ENCODE measurements at regions not wholly inside any gene's neighbourhood (a gene's known extent, or its start where the extent isn't known, plus 50 kb on each side); places are given as distances from the start of the nearest gene placed in this dataset.
A peak's percentile ranks its signal among the peaks of the same experiment; 100 is the strongest.
"Not testable (repeated sequence)": the region's sequence is repeated elsewhere in the genome, so short reads cannot be mapped to it uniquely, and the experiment has no call there.

GRCh38 chr9:89685698-89686097 lies 80.9 kb downstream of the GADD45G start:
- Mint-ChIP-seq H3K27ac (ENCODE audit: unreplicated experiment) (peak overlapping the region; percentile 52), H3K36me3 (ENCODE audit: unreplicated experiment) (no peaks in the 10 kb centered on the region), H3K27me3 (ENCODE audit: unreplicated experiment) (no peaks in the 10 kb centered on the region), H3K4me3 (ENCODE audit: unreplicated experiment) (peak overlapping the region; percentile 49), H3K9me3 (ENCODE audit: unreplicated experiment) (peaks cover 3% of the 10 kb centered on the region), H3K4me1 (ENCODE audit: low read depth, unreplicated experiment) (peaks cover 28% of the 10 kb centered on the region)
- no peak for TF ChIP-seq CTCF (IDR thresholded peaks at IDR 0.05; ENCODE audit: partially characterized antibody, unreplicated experiment)
- DNase-seq, result no peak

GRCh38 chr9:89686126-89686525 lies 81.3 kb downstream of the GADD45G start:
- peaks cover 28% of the 10 kb centered on the region for H3K4me1 Mint-ChIP-seq (ENCODE audit: low read depth, unreplicated experiment)
- H3K9me3 Mint-ChIP-seq (ENCODE audit: unreplicated experiment), result peaks cover 3% of the 10 kb centered on the region
- peak overlapping the region; percentile 35 for H3K27ac Mint-ChIP-seq (ENCODE audit: unreplicated experiment)
- no peaks in the 10 kb centered on the region for H3K27me3 Mint-ChIP-seq (ENCODE audit: unreplicated experiment)
- H3K4me3 Mint-ChIP-seq (ENCODE audit: unreplicated experiment), result peak overlapping the region; percentile 28
- DNase-seq, result no peak
- H3K36me3 Mint-ChIP-seq (ENCODE audit: unreplicated experiment), result no peaks in the 10 kb centered on the region
- TF ChIP-seq CTCF (IDR thresholded peaks at IDR 0.05; ENCODE audit: partially characterized antibody, unreplicated experiment), result no peak

- no peak overlapping the region for H3K27ac Mint-ChIP-seq (ENCODE audit: unreplicated experiment)
- H3K36me3 Mint-ChIP-seq (ENCODE audit: unreplicated experiment), result no peaks in the 10 kb centered on the region
- H3K9me3 Mint-ChIP-seq (ENCODE audit: unreplicated experiment), result peaks cover 3% of the 10 kb centered on the region
- DNase-seq, result no peak
- peaks cover 28% of the 10 kb centered on the region for H3K4me1 Mint-ChIP-seq (ENCODE audit: low read depth, unreplicated experiment)
- H3K27me3 Mint-ChIP-seq (ENCODE audit: unreplicated experiment), result no peaks in the 10 kb centered on the region
- no peak for TF ChIP-seq CTCF (IDR thresholded peaks at IDR 0.05; ENCODE audit: partially characterized antibody, unreplicated experiment)
- peak overlapping the region; percentile 28 for H3K4me3 Mint-ChIP-seq (ENCODE audit: unreplicated experiment)
Measured at GRCh38 chr9:89686621-89687020, 81.8 kb downstream of the GADD45G start.

- Mint-ChIP-seq H3K4me1 (ENCODE audit: low read depth, unreplicated experiment) (peaks cover 28% of the 10 kb centered on the region), H3K27ac (ENCODE audit: unreplicated experiment) (peak overlapping the region; percentile 48)
- TF ChIP-seq CTCF (IDR thresholded peaks at IDR 0.05; ENCODE audit: partially characterized antibody, unreplicated experiment), result no peak
Measured at GRCh38 chr9:89687188-89687587, 82.4 kb downstream of the GADD45G start.

GRCh38 chr9:89687848-89688247 lies 83.0 kb downstream of the GADD45G start:
- H3K9me3 Mint-ChIP-seq (ENCODE audit: unreplicated experiment), result peaks cover 3% of the 10 kb centered on the region
- peaks cover 28% of the 10 kb centered on the region for H3K4me1 Mint-ChIP-seq (ENCODE audit: low read depth, unreplicated experiment)
- no peak for TF ChIP-seq CTCF (IDR thresholded peaks at IDR 0.05; ENCODE audit: partially characterized antibody, unreplicated experiment)
- DNase-seq, result no peak
- H3K36me3 Mint-ChIP-seq (ENCODE audit: unreplicated experiment), result no peaks in the 10 kb centered on the region
- H3K4me3 Mint-ChIP-seq (ENCODE audit: unreplicated experiment), result no peak overlapping the region
- no peaks in the 10 kb centered on the region for H3K27me3 Mint-ChIP-seq (ENCODE audit: unreplicated experiment)
- H3K27ac Mint-ChIP-seq (ENCODE audit: unreplicated experiment), result no peak overlapping the region

More at GRCh38 chr9:89687188-89687587, 82.4 kb downstream of the GADD45G start:
- Mint-ChIP-seq H3K4me3 (ENCODE audit: unreplicated experiment) (peak overlapping the region; percentile 15), H3K9me3 (ENCODE audit: unreplicated experiment) (peaks cover 3% of the 10 kb centered on the region), H3K27me3 (ENCODE audit: unreplicated experiment) (no peaks in the 10 kb centered on the region), H3K36me3 (ENCODE audit: unreplicated experiment) (no peaks in the 10 kb centered on the region)
- DNase-seq, result no peak

- not testable (repeated sequence) for H3K27me3 Mint-ChIP-seq (ENCODE audit: unreplicated experiment); H3K4me3 Mint-ChIP-seq (ENCODE audit: unreplicated experiment); DNase-seq
Measured at GRCh38 chr9:89689321-89689720, 84.5 kb downstream of the GADD45G start.

More at GRCh38 chr9:89689321-89689720, 84.5 kb downstream of the GADD45G start:
- Mint-ChIP-seq H3K27ac (ENCODE audit: unreplicated experiment) (peak overlapping the region; percentile 52), H3K4me1 (ENCODE audit: low read depth, unreplicated experiment) (peaks cover 28% of the 10 kb centered on the region)
- H3K9me3 Mint-ChIP-seq (ENCODE audit: unreplicated experiment); H3K36me3 Mint-ChIP-seq (ENCODE audit: unreplicated experiment): not testable (repeated sequence)

Measured in glutamatergic neuron (in vitro differentiated cells).